A549 (cell line): ENCODE measurements at regions not wholly inside any gene's neighbourhood (a gene's known extent, or its start where the extent isn't known, plus 50 kb on each side); places are given as distances from the start of the nearest gene placed in this dataset.

Source experiments
- CEBPB ChIP-seq, 2 experiments: fragments of >200 bp in 1 of 2; sonication (Bioruptor Twin) in 1 of 2; formaldehyde crosslinking in 1 of 2; IDR thresholded peaks; 2 replicates each; pipeline ENCODE4 v1.6.1; 2012 to 2016
- FOSL2 ChIP-seq, 2 experiments: fragments of 450-650 bp in 1 of 2; fragments of >200 bp in 1 of 2; sonication (Bioruptor Twin) in 1 of 2; formaldehyde crosslinking; IDR thresholded peaks; 2 replicates each; pipeline versions ENCODE4 v1.5.0 to v1.6.1; 2016 to 2020; ENCODE audit warnings: mild to moderate bottlenecking in 1 of 2, moderate library complexity in 1 of 2
- KDM1A ChIP-seq: fragments of 200-600 bp; sonication (generic); IDR thresholded peaks from 2 replicates; pipeline ENCODE4 v1.6.1; 2016; ENCODE audit warnings: low read depth, mild to moderate bottlenecking
- POLR2A ChIP-seq: IDR thresholded peaks from 2 replicates; pipeline ENCODE4 v1.6.1; 2012; ENCODE audit warnings: mild to moderate bottlenecking, low read length
- POLR2AphosphoS2 ChIP-seq: conservative IDR thresholded peaks from 2 replicates; pipeline ENCODE4 v1.6.1; 2012; ENCODE audit warnings: low read length, improper control_type of control experiment, inconsistent platforms
- RCOR1 ChIP-seq: fragments of 150-350 bp; IDR thresholded peaks from 2 replicates; pipeline ENCODE4 v1.6.1; 2014; ENCODE audit warnings: antibody characterized with exemption, low read length, low read depth
- RFX5 ChIP-seq: fragments of 450-650 bp; IDR thresholded peaks from 2 replicates; pipeline ENCODE4 v1.7.1; 2014; ENCODE audit warnings: antibody characterized with exemption, mild to moderate bottlenecking, moderate library complexity
- SREBF2 ChIP-seq: fragments of 450-650 bp; IDR thresholded peaks from 2 replicates; pipeline ENCODE4 v1.6.1; 2014; ENCODE audit warnings: mild to moderate bottlenecking, moderate library complexity
- ZNF302 ChIP-seq: fragments of 250-450 bp; sonication (Bioruptor Pico); IDR thresholded peaks from 2 replicates; pipeline ENCODE4 v1.9.0; 2021; ENCODE audit warnings: inconsistent platforms, mild to moderate bottlenecking, moderate library complexity
- TF ChIP-seq, protein P1 (sequence below): fragments of >200 bp; sonication (Bioruptor Twin); formaldehyde crosslinking; IDR thresholded peaks from 3 replicates; pipeline ENCODE4 v1.5.1; 2016
- TF ChIP-seq, protein P2 (sequence below): IDR thresholded peaks from 2 replicates; pipeline ENCODE4 v1.6.1; 2012; ENCODE audit warnings: low read depth, borderline replicate concordance
- TF ChIP-seq, protein P3 (sequence below): fragments of 450-650 bp; IDR thresholded peaks from 2 replicates; pipeline ENCODE4 v1.6.1; 2014; ENCODE audit warnings: antibody characterized with exemption
- TF ChIP-seq, protein P4 (sequence below): fragments of 150-350 bp; IDR thresholded peaks from 2 replicates; pipeline ENCODE4 v1.6.1; 2014; ENCODE audit warnings: low read depth, mild to moderate bottlenecking, low read length
- TF ChIP-seq, protein P5 (sequence below): IDR thresholded peaks from 2 replicates; pipeline ENCODE4 v1.6.1; 2012

DNA sequence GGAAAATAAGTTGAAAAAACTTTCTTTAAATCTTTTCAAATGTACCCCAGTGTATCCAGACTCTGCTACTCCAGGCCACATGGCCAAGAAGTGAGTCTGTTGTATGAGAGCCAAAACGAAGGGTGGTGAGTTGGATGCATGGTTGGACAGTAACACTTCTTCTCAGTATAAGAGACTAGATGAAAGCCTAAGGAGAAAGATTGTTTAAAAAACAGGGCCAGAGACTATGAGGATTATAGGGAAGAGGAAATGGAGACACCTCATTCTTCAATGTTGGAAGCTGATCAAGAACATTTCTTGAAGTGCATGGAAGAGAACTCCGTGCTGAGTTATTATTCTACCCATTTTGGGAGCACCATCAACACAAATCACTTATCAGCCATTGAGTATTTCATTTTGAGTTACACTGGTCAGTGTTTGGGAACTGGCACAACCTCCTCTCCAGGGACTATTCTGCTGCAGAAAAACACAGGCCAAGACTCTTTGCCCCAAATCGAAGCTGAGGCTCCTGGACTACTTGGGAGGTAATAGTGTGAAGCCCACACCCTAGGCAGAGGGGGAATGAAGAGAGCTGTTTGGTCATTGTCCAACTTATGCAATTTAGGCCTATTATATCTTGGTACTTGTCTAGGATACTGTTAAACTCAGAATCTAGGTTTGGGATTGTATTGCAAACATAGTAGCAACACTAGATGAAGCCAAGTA lies 123.0 kb upstream of the SEC61G start:
- TF ChIP-seq POLR2A, result no peak
- TF ChIP-seq RFX5, result no peak
- TF ChIP-seq KDM1A, result no peak
- TF ChIP-seq CEBPB (IDR thresholded peaks at IDR 0.05), result no peak; a peak in 1 of 4 replicates
- TF ChIP-seq POLR2AphosphoS2, result no peak
- TF ChIP-seq, protein P1, sequence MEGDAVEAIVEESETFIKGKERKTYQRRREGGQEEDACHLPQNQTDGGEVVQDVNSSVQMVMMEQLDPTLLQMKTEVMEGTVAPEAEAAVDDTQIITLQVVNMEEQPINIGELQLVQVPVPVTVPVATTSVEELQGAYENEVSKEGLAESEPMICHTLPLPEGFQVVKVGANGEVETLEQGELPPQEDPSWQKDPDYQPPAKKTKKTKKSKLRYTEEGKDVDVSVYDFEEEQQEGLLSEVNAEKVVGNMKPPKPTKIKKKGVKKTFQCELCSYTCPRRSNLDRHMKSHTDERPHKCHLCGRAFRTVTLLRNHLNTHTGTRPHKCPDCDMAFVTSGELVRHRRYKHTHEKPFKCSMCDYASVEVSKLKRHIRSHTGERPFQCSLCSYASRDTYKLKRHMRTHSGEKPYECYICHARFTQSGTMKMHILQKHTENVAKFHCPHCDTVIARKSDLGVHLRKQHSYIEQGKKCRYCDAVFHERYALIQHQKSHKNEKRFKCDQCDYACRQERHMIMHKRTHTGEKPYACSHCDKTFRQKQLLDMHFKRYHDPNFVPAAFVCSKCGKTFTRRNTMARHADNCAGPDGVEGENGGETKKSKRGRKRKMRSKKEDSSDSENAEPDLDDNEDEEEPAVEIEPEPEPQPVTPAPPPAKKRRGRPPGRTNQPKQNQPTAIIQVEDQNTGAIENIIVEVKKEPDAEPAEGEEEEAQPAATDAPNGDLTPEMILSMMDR, result no peak
- no peak for TF ChIP-seq SREBF2
- no peak for TF ChIP-seq RCOR1
- TF ChIP-seq, protein P2, sequence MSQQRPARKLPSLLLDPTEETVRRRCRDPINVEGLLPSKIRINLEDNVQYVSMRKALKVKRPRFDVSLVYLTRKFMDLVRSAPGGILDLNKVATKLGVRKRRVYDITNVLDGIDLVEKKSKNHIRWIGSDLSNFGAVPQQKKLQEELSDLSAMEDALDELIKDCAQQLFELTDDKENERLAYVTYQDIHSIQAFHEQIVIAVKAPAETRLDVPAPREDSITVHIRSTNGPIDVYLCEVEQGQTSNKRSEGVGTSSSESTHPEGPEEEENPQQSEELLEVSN, result no peak
- TF ChIP-seq, protein P3, sequence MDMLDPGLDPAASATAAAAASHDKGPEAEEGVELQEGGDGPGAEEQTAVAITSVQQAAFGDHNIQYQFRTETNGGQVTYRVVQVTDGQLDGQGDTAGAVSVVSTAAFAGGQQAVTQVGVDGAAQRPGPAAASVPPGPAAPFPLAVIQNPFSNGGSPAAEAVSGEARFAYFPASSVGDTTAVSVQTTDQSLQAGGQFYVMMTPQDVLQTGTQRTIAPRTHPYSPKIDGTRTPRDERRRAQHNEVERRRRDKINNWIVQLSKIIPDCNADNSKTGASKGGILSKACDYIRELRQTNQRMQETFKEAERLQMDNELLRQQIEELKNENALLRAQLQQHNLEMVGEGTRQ, result no peak
- TF ChIP-seq, protein P4, sequence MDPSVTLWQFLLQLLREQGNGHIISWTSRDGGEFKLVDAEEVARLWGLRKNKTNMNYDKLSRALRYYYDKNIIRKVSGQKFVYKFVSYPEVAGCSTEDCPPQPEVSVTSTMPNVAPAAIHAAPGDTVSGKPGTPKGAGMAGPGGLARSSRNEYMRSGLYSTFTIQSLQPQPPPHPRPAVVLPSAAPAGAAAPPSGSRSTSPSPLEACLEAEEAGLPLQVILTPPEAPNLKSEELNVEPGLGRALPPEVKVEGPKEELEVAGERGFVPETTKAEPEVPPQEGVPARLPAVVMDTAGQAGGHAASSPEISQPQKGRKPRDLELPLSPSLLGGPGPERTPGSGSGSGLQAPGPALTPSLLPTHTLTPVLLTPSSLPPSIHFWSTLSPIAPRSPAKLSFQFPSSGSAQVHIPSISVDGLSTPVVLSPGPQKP, result no peak
- TF ChIP-seq, protein P5, sequence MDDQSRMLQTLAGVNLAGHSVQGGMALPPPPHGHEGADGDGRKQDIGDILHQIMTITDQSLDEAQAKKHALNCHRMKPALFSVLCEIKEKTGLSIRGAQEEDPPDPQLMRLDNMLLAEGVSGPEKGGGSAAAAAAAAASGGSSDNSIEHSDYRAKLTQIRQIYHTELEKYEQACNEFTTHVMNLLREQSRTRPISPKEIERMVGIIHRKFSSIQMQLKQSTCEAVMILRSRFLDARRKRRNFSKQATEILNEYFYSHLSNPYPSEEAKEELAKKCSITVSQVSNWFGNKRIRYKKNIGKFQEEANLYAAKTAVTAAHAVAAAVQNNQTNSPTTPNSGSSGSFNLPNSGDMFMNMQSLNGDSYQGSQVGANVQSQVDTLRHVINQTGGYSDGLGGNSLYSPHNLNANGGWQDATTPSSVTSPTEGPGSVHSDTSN, result no peak
- TF ChIP-seq ZNF302, result no peak
- TF ChIP-seq FOSL2 (IDR thresholded peaks at IDR 0.05), result no peak
- TF ChIP-seq FOSL2 (CRISPR knock-in tag; IDR thresholded peaks at IDR 0.05), result no peak
